GM06990 (cell line): ENCODE measurements at regions not wholly inside any gene's neighbourhood (a gene's known extent, or its start where the extent isn't known, plus 50 kb on each side); places are given as distances from the start of the nearest gene placed in this dataset.

ENCODE experiments used
- DNase-seq: peaks from one replicate; pipeline ENCODE4 v3.0.0-alpha.2; 2011; ENCODE audit not compliant: insufficient read length; ENCODE audit errors: extremely low read depth
- H3K27me3 ChIP-seq: replicated peaks from 2 replicates; pipeline ENCODE4 v1.6.0; 2011; ENCODE audit warnings: low read length; ENCODE audit not compliant: control insufficient read depth, insufficient read depth
- H3K36me3 ChIP-seq: 2 replicates; pipeline ENCODE4 v1.5.1; 2011; ENCODE audit warnings: low read length; ENCODE audit not compliant: control insufficient read depth, insufficient read depth
- H3K4me3 ChIP-seq: replicated peaks from 2 replicates; pipeline ENCODE4 v1.5.1; 2011; ENCODE audit warnings: low read depth, mild to moderate bottlenecking, control low read depth, low read length
- TF ChIP-seq, protein P1 (sequence below): IDR thresholded peaks from 2 replicates; pipeline ENCODE4 v1.5.1; 2011; ENCODE audit warnings: low read length, control low read depth, mild to moderate bottlenecking, inconsistent platforms; ENCODE audit not compliant: insufficient read depth, poor library complexity, severe bottlenecking

DNA sequence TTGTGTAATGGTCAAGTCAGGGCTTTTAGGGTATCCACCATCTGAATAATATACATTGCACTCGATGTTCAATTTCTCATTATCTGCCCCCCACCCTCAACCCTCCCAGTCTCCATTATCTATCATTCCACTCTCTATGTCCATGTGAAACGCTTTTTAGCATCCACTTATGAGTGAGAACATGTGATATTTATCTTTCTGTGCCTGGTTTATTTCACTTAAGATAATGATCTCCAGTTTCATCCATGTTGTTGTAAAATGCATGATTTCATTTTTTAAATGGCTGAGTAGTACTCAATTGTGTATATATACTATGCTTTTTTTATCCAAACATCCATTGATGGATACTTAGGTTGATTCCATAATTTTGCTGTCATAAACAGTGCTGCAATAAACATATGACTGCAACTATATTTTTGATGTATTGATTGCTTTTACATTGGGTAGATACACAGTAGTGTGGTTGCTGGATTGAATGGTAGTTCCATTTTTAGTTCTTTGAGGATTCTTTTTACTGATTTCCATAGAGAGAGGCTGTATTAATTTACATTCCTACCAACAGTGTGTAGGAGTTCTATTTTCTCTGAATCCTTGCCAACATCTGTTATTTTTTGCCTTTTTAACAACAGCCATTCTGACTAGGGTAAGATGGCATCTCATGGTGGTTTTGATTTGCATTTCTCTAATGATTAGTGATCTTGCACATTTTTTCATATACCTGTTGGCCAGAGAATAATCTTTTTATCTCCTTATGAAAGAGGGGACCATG is 332.9 kb upstream of the TGFBR2 start:
- H3K27me3 ChIP-seq: no peaks in the 10 kb centered on the region
- no peaks in the 10 kb centered on the region for H3K36me3 ChIP-seq
- no peak overlapping the region for H3K4me3 ChIP-seq
- TF ChIP-seq, protein P1, sequence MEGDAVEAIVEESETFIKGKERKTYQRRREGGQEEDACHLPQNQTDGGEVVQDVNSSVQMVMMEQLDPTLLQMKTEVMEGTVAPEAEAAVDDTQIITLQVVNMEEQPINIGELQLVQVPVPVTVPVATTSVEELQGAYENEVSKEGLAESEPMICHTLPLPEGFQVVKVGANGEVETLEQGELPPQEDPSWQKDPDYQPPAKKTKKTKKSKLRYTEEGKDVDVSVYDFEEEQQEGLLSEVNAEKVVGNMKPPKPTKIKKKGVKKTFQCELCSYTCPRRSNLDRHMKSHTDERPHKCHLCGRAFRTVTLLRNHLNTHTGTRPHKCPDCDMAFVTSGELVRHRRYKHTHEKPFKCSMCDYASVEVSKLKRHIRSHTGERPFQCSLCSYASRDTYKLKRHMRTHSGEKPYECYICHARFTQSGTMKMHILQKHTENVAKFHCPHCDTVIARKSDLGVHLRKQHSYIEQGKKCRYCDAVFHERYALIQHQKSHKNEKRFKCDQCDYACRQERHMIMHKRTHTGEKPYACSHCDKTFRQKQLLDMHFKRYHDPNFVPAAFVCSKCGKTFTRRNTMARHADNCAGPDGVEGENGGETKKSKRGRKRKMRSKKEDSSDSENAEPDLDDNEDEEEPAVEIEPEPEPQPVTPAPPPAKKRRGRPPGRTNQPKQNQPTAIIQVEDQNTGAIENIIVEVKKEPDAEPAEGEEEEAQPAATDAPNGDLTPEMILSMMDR: no peak
- DNase-seq: no peak

DNA sequence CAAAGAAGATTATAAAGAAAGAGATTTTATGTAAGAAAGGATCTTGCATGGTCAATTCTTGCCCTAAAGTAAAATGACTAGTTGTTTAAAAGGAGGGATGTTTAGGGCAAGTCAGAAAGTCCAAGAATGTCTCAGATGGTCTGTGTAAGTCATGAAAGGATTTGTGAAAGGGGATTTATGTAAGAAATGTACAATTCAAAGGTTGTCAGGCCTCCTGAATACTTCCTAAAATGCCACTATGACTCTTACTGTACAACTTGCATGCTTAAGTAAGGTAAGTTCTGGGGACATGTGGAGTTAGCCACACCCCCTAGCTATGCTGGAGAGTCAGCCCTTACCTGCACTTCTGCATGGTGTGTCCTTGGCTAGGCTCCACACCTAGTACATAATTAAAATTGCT is 328.9 kb upstream of the TGFBR2 start:
- Histone ChIP-seq H3K36me3 (no peaks in the 10 kb centered on the region), H3K27me3 (no peaks in the 10 kb centered on the region), H3K4me3 (no peak overlapping the region)
- DNase-seq: no peak
- TF ChIP-seq, protein P1: no peak

DNA sequence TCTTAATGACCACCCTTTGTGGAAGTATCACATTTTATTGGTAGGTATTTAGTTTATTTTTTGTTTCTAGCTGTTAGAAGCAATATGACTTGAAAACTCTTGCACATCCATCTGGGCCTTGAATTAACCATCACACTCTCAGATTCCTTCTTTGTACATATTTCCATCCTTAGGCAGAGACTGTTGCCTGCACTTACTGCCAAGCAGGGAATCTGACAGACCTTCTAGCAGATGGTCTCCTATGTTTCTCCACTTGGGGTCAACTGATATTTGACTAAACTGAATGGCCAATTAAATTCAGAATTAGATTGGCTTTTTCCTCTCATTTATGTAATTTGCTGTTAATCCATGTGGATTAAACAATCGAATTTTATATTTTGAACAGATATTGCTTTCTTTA is 324.9 kb upstream of the TGFBR2 start:
- no peak overlapping the region for H3K4me3 ChIP-seq
- DNase-seq: no peak
- no peaks in the 10 kb centered on the region for H3K36me3 ChIP-seq
- TF ChIP-seq, protein P1: no peak
- H3K27me3 ChIP-seq: no peaks in the 10 kb centered on the region

GRCh38 chr3:30282154-30282696 is 324.2 kb upstream of the TGFBR2 start:
- no peak for DNase-seq
- TF ChIP-seq, protein P1: no peak
- H3K27me3 ChIP-seq: no peaks in the 10 kb centered on the region
- H3K4me3 ChIP-seq: no peak overlapping the region
- H3K36me3 ChIP-seq: no peaks in the 10 kb centered on the region

- Histone ChIP-seq H3K36me3 (no peaks in the 10 kb centered on the region), H3K27me3 (no peaks in the 10 kb centered on the region), H3K4me3 (no peak overlapping the region)
- no peak for DNase-seq
- TF ChIP-seq, protein P1: no peak
Observed at GRCh38 chr3:30285188-30286006, 321.0 kb upstream of the TGFBR2 start.
